ENCODE measurements at regions not wholly inside any gene's neighbourhood (a gene's known extent, or its start where the extent isn't known, plus 50 kb on each side); places are given as distances from the start of the nearest gene placed in this dataset.
"Not testable (repeated sequence)": the region's sequence is repeated elsewhere in the genome, so short reads cannot be mapped to it uniquely, and the experiment has no call there.

GRCh38 chr16:88191168-88191567 is 191.6 kb upstream of the ZNF469 start:
- H3K27ac ChIP-seq; POLR2A ChIA-PET (ENCODE audit: low non-redundant PET); CTCF ChIA-PET; DNase-seq (ENCODE audit: low spot score): not testable (repeated sequence)

DNA sequence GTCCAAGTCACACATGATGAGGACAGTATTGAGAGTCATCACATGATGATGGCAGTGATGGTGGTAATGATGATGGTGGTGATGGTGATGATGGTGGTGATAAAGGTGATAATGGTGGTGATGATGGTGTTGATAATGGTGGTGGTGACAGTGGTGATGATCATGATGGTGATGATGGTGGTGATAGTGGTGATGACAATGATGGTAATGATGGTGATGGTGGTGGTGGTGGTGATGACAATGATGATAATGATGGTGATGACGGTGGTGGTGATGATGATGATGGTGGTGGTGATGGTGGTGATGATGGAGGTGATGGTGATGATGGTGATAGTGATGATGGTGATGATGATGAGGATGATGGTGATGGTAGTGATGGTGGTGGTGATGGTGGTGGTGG is 190.2 kb upstream of the ZNF469 start:
- DNase-seq (ENCODE audit: low spot score) = no peak
- TF ChIP-seq CTCF (conservative IDR thresholded peaks at IDR 0.05; ENCODE audit: low read depth) = no peak
- ChIA-PET POLR2A (ENCODE audit: low non-redundant PET) (no interaction called here), CTCF (no interaction called here)
- H3K27ac ChIP-seq = no peak overlapping the region

- POLR2A ChIA-PET (ENCODE audit: low non-redundant PET); DNase-seq (ENCODE audit: low spot score); H3K27ac ChIP-seq: not testable (repeated sequence)
- peak; percentile 47; the same call in 1 of the 2 replicates for TF ChIP-seq CTCF (conservative IDR thresholded peaks at IDR 0.05; ENCODE audit: low read depth)
- CTCF ChIA-PET = interaction anchor here (0.6 to 0.7 kb wide), 2 partner anchors 122 to 125 kb away, joined by 3 to 5 read pairs; no protein-coding TSS in a partner anchor
Measured at GRCh38 chr16:88193706-88194396, 188.9 kb upstream of the ZNF469 start.

- H3K27ac ChIP-seq = no peak overlapping the region
- CTCF ChIA-PET = interaction anchor here (0.6 to 0.7 kb wide), 3 partner anchors 112 to 126 kb away, joined by 3 to 5 read pairs (median 3); no protein-coding TSS in a partner anchor
- no peak for DNase-seq (ENCODE audit: low spot score)
- POLR2A ChIA-PET (ENCODE audit: low non-redundant PET) = no interaction called here
- no peak for TF ChIP-seq CTCF (conservative IDR thresholded peaks at IDR 0.05; ENCODE audit: low read depth)
Measured at GRCh38 chr16:88194397-88195268, 188.1 kb upstream of the ZNF469 start.

DNA sequence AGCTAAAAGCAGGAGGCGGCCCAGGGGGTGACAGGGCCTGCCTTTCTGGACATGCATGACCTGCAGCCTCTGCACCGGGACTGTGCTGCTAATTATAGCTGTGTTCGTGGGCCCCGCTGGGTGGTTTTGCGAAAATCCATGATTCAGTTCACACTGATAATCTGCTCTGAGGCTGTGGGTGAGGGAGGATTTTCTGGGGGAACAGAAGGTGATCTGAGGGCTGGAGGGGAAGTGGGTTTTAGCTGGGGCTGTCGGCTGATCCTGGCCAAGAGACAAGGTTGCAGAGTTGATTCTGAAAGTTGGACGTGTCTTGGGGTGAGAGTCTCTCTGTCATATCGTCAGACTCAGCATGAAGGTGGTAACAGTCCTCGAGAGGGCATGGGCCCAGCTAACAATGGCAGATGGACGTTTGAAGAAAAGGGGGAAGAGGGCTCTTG is 187.5 kb upstream of the ZNF469 start:
- ChIA-PET POLR2A (ENCODE audit: low non-redundant PET) (no interaction called here), CTCF (interaction anchor here (0.6 kb wide), 1 partner anchor 111 kb away, joined by 3 read pairs; no protein-coding TSS in a partner anchor)
- no peak for DNase-seq (ENCODE audit: low spot score)
- H3K27ac ChIP-seq = no peak overlapping the region
- no peak for TF ChIP-seq CTCF (conservative IDR thresholded peaks at IDR 0.05; ENCODE audit: low read depth)

- ChIA-PET CTCF (no interaction called here), POLR2A (ENCODE audit: low non-redundant PET) (no interaction called here)
- no peak for DNase-seq (ENCODE audit: low spot score)
- no peak overlapping the region for H3K27ac ChIP-seq
- TF ChIP-seq CTCF (conservative IDR thresholded peaks at IDR 0.05; ENCODE audit: low read depth) = no peak
Measured at GRCh38 chr16:88195911-88196465, 186.8 kb upstream of the ZNF469 start.

Measured in RWPE1 (cell line).